ENCODE measurements at regions not wholly inside any gene's neighbourhood (a gene's known extent, or its start where the extent isn't known, plus 50 kb on each side); places are given as distances from the start of the nearest gene placed in this dataset.

DNA sequence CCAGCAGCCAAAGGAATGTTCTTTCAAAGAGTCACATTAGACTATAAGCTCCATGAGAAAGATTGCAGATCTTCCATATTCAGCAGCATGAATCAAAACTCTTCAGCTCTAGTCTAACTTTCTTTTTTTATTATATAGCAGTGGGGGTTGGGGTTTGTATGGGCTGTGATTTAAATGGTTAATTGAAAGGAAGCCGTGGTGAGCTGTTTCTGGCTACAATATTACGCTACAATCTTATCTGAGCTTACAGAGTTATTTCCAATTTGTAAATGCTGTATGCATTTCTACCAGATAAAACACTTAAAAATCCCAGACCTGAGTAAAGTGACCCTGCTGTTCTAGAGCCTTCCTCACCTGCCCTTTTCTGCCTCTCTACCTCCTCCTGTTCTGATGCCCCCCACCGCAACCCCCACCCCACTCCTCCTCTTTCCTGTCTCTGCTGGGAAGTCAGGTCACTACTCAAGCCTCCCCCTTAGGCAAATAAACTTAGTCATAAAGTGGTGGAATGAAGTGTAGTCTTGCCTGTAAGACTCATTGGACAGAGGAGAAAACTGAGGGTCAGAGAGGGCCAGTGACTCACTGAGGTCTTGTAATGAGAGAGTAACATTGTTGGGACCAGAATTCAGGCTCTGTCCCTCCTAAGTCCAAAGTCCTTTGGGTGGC, 1089.5 kb downstream of the BCL11B start:
- no peak for DNase-seq (ENCODE audit: low spot score in 2 of 2)
- no peak for FAIRE-seq

DNA sequence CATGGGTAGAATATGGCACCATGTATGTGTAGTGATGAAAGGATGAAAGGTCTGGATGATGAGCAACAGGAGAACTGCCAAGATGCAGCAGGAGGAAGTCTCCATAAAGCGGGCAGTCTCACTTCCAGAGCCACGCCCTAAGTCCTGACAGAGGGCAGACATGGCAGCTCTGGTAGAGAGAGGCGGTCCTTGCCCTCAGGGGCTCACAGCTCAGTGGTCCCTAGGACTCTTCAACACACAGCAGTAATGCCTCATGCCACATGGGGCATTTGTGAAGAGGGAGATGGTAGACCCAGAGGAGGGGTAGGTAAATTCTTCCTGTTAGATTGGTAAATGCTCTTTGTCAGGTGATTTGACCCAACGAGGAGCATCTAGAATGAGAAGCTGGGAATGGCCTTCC, 1088.4 kb downstream of the BCL11B start:
- FAIRE-seq = no peak

DNA sequence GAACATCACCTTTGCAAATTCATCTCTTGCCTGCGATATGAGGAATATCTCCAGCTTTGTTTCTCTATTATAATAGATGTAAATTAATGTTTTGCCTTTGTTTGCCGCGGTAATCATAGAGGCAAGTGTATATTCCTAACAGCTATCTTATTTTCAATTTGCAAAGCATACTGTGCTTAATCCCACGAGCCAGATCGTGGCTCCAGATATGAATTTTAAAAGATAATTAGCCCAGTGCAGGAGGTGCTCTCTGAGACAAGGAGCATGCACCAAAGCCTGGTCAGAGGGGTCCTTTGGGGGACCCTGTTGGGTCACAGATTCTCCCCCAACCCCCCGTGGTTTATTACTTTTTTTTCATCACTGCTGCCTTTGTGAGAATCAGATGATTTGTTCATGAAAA, 1087.5 kb downstream of the BCL11B start:
- FAIRE-seq (no peak), DNase-seq (ENCODE audit: low spot score in 2 of 2) (no peak)

More for the DNA sequence above, 1088.4 kb downstream of the BCL11B start:
- no peak for DNase-seq (ENCODE audit: low spot score in 2 of 2)

DNA sequence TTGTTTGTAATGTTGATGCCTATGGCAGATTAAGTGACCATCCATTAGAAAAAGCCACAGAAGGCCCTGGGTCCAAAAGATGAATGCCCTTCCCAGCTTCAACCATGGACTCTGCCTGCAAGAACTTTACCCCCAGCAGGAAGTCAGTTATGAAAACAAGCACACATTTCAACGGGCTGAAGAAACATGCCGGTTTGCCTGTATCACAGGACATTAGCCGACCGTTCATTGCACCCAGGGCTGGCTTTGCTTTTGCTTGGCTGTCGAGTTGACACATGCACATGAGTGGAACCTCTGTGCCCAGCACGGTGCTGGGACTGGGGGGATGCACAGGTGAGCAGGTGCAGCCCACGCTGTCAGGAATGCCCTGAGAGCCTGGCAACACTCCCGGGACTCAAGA, 1087.0 kb downstream of the BCL11B start:
- FAIRE-seq (no peak), DNase-seq (ENCODE audit: low spot score in 2 of 2) (no peak)

DNA sequence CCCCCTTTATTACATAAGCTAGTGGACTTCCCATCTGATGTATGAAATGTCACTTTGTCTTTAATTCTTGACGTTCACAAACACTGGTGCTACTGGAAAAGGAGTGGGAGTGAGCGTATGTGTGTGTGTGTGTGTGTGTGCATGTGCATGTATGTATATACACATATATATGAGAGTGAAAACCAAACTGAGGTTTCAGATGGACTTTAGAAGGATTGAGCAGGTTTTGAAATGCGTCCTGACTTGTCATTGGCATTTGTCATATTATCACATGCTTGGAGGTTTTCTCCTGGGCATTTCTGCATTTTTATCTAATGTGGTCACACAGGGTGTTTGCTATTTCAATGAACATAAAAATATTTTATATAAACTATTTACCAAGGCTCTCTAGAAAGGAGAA, 1085.9 kb downstream of the BCL11B start:
- no peak for FAIRE-seq
- DNase-seq (ENCODE audit: low spot score in 2 of 2) = no peak

DNA sequence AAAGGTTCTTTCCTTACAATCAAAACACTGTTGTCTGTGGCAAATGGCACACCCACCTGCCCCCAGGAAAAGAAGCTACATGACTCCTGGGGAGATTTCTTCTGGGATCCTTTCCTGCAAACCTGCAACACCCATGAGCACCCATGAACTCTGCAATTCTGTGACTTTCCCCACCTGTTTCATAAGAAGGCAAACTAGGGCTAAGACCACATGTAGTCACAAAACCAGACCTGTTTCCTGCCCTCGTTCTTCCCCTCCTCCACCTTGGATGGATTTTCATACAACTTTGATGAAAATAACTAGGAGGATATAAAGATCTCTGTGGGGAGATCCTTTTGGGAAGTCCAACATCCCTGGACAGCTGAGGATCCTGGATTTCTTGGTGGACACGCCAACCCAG, 1084.7 kb downstream of the BCL11B start:
- FAIRE-seq = no peak
- no peak for DNase-seq (ENCODE audit: low spot score in 2 of 2)

DNA sequence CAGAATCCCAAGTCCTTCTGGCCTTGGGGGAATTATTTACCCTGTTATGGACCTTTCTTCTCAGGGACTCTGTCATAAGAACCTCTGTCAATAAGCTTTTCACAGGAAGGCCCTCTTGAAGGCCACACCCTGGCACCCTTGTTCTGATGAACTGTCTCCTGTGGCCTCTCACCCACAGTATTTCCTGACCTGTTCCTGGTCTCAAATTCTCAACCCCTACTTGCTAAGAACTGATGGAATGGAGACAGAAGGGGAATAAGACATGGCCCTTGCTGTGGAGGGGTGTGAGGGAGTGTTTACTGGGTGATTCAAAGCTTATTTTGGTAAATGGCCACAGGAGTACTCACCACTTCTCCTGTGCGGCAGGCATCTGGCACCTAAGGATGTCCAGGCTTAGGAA, 1082.9 kb downstream of the BCL11B start:
- no peak for DNase-seq (ENCODE audit: low spot score in 2 of 2)
- no peak for FAIRE-seq

DNA sequence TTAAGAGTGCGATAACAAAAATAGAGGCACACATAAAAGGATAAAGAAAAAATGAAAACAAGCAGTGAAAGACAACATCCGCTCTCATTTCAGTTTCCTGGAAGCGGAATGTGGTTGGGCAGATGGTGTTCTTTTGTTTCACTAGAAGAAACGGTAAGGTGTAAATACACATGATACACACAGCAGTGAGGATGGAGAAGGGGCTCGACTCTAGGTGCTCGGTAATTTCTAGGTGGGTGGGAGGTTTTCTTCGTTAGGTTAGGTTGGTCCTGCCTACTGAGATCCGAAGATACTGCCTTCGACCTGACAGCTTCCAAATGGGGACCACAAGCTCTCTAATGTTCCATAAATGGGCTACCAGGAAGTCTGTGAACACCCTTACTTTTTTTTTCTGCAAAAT, 1082.5 kb downstream of the BCL11B start:
- FAIRE-seq (no peak), DNase-seq (ENCODE audit: low spot score in 2 of 2) (no peak)

DNA sequence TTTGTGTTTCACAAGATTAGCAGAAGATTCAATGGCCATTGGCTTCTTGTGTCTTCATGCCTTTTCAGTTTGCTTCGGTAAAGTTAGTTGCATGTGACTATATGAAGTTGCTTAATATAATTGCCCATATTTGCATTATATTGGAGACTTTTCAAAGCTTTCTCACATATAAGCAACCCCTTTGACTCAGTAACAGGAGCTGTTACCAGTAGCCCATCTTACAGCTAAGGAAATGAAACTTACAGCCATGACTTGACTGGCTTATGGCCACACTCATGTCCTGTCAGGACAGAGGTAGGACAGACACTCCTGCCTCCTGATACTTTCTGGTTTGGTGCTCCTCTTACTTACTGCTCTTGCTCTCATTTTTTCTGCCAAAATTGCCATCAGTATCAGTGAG, 1082.1 kb downstream of the BCL11B start:
- FAIRE-seq (no peak), DNase-seq (ENCODE audit: low spot score in 2 of 2) (no peak)

DNA sequence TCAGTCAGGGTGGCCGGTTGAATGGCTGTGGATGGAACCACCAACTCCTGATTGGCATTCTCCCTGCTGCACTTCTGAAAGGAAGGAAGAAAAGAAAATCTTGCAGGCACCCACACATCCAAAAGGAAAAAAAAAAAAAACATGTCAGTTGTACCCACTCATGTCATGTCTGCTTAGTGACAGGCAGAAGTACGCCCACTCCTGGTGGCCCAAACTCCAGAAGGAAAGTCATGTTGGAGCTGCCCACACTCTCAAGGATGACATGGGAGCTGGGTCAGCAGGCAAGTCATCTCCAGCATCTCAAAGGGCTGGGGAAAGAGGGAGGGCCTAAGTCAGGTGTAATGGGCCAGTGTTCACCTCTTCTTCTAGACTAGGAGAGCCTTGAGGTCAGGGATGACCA, 1079.1 kb downstream of the BCL11B start:
- FAIRE-seq (no peak), DNase-seq (ENCODE audit: low spot score in 2 of 2) (no peak)

DNA sequence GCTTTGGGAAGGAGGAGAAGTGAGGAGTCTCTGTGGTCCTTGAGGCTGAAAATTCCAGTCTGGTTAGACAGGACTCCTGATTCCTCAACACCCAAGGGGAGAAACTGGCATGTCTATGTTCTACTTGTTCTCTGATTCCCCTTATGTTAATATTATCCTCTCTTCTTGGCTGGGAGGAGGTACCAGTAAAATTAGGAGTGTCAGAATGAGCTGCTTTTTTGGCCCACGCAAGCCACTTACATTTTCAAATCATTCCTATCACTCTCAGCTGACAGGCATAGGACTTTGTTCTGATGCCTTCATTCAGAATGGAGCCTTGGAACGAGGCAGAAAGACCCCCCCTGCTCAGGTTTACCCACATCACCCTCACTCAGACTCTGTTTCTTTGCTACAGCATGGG, 1077.2 kb downstream of the BCL11B start:
- FAIRE-seq (no peak), DNase-seq (ENCODE audit: low spot score in 2 of 2) (no peak)

DNA sequence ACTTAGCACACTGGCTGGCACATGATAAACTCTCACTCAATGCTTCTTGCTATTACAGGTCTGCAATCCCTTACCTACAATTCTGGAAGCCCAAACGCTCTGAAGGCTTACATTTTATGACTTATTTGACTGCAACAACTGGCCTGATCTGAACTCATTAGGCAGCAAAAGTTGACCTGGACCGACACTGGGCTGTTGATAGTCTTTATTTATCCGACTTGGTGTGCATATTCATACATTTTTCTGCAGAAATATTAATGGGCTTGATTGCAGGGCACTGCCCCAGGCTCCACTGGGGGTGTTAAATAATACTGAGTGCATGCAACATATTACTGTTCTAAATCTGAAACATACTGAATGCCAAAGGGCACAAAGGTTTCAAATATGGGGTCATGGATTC, 1076.7 kb downstream of the BCL11B start:
- DNase-seq (ENCODE audit: low spot score in 2 of 2) = no peak
- FAIRE-seq = no peak

DNA sequence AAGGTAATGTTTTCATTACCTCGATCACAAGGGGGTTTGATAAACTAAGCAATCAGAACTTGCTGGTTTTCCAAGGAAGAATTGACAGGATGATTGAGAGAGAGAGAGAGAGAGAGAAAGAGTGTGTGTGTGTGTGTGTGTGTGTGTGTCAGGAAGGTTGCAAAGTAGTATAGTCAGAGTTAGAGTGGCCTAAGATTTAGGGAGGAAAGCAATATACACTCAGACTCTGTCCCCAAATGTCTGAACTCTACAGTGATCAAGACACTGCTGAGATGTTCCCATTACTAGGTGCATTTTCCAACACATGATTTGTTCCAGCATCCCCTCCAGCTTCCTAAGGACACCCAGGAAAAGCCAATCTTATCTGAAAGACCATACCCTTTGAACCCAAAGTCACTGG, 1074.1 kb downstream of the BCL11B start:
- FAIRE-seq (no peak), DNase-seq (ENCODE audit: low spot score in 2 of 2) (no peak)

DNA sequence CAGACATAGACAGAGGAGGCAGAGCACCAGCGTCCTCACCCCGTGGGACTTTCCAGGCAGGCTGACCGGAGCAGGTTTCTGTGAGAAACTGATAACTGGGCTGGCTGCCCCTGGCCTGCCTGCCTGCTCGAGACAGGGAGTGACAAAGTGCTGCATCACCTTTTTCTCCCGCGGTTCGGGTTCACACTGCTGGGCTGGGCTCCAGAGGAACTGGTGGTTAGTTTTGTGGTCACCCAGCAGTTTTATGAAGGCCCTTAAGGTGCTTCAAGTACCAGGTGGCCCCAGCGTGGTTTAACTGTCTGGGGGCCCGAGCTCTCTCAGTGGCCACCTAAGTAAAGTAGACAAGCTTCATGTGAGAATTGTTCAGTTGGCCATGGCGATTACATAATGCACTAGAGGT, 1073.6 kb downstream of the BCL11B start:
- no peak for DNase-seq (ENCODE audit: low spot score in 2 of 2)
- no peak for FAIRE-seq

DNA sequence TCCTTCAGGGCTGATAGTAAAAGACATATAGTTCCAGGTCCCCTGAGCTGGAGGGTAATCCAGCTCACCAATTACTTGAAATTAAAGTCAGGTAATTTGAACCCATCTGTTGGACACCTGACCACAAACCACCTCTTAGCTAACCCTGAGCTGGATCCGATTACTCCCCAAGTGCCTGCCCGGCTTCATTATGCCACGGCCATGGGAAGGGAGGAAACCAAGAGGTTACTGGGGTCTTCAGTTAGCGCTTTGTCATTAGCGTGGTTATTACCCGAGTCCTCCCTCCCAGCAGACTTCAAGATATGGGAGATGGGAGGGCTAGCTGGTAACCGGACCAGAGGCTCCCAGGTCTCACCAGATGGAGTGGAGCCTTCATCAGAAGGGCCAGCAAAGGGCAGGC, 1071.4 kb downstream of the BCL11B start:
- FAIRE-seq (no peak), DNase-seq (ENCODE audit: low spot score in 2 of 2) (no peak)

DNA sequence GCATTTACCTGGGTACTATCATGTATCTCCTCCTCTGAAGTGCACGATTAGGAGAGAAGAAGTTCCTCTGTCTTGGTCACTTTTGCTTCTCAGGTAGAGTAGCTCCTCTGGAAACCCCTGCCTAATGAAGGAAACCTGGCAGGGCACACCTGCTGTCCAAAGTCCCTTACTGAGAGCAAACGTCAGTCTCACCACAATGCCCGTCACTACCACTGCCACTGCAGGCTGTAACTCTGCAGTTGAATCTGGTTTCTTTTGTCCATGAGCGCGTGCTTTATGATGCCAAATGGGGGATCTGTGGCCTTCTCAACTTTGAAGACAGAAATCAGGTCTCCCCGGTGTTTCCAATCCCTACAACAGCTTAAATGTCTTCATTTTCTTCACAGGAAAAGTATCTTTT, 1068.6 kb downstream of the BCL11B start:
- DNase-seq (ENCODE audit: low spot score in 2 of 2) (no peak), FAIRE-seq (no peak)

DNA sequence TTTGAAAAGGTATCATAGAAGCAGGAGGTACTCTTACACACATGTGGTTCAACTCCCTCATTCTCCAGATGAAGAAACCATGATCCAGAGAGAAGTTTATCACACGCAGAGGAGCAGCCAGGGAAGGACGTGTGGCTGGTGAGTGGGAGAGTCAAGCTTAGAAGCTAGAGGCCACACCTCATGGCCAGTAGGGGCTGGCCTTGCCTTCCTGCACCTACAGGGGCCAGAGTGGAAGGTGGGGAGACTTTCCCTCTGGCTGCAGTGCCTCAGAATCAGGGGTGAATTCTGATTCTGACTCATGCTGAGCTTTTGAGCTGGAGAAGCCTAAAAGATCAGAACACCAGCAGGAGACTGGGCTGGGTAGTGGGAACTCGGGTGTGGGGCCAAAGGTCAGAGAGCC, 1067.9 kb downstream of the BCL11B start:
- DNase-seq (ENCODE audit: low spot score in 2 of 2) (no peak), FAIRE-seq (no peak)

DNA sequence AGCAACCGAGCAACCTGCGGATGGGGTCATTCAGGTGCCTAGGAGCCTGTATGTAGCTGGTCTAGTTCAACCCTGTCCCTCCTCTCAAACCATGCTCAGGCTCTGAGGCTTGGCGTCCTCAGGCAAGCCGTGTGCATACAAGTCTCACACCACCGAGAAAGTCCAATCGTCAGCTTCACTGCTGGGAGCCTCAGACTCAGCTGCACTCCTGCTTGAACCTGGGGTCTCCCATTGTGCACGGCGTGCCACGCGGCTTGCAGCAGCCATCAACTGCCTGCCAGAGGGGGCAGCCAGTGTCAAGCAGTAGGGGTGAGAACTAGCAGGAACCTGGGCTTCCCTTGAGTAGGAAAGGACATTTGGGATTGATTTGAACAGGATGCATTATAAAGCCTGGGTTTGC, 1064.6 kb downstream of the BCL11B start:
- DNase-seq (ENCODE audit: low spot score in 2 of 2) (no peak), FAIRE-seq (no peak)

DNA sequence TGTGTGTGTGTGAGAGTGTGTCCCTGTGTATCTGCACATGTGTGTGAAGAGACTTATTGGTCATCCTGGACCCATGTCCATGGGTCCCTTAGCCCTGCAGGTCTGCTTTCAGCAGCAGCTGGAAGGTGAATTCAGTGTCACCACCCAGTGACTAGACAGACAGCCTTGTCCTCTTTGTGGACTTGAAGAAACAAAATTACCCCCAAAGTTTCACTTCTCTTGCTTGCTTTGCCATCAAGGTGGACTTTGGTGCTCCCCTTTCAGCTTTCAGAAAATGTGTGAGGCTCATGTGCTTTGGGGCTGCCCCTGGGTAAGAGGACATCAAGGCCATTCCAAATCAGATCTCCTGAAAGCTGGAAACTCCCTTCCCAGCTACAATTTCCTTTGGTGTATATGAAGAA, 1063.8 kb downstream of the BCL11B start:
- no peak for DNase-seq (ENCODE audit: low spot score in 2 of 2)
- no peak for FAIRE-seq

DNA sequence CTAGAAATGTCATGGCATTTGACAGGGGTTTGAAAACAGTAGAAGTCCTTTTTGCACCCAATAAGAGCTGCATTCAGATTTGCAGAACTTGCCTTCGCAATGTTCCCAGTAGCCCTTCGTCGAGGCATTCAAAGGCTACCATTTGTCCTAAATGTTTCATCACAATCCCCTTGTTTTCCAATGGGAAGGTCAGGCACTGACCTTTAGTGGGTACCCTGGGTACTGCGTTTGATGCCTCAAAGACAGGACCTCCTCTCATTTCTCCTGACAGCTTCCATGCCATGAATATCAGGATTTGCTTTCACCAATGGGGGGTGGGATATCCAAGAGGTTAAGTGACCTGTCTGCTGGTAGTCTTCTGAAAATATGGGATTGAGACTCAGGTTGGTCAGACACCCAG, 1063.1 kb downstream of the BCL11B start:
- no peak for FAIRE-seq
- DNase-seq (ENCODE audit: low spot score in 2 of 2) = no peak

DNA sequence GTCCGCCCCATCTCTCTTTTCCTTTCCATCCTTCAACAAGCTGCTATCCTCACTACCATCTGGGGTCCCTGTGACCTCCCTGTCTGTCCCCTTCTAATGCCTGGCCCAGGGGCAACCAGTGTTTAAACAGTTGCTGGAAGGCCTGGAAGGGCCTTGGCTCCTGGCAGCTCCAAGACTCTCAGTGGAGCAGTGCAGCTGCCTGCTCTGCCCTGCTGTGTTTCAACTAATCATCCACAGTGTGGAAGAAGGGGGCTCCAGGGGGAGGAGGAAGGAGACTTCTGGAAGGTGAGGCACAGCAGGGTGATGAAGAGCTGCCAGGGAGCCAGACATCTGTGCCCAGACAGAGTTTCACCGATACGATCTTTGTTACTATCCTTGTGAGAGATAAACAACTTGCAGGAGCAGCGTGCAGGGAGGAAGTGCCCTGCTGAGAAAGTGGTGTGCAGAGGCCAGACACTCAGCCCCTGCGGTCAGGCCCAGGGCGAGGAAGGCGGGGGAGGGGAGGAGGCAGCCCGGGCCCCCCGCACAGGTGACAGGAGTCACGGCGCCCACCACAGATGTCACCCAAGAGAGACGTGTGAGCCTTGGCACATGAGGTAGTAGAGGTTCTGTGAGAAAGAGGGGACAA, 1061.8 kb downstream of the BCL11B start:
- DNase-seq (ENCODE audit: low spot score in 2 of 2) = no peak
- no peak for FAIRE-seq

DNA sequence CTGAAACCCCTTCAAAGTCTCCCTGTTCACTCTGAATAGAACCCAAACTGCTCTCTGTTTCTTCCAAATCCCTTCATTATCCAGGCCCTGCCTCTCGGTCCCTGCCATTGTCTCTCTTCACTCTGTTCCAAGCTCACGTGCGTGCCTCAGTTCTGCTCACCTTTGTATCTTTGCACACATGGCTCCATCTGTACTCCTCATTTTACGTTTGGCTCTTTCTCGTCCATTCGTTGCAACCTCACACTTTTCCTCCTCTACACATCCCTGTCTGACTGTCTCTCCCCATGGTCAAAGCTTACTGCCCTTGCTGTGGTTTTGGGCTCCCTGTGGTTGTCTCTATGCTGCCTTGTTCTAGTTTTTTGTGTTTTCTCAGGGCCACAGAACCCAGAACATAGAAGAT, 1054.5 kb downstream of the BCL11B start:
- no peak for FAIRE-seq

DNA sequence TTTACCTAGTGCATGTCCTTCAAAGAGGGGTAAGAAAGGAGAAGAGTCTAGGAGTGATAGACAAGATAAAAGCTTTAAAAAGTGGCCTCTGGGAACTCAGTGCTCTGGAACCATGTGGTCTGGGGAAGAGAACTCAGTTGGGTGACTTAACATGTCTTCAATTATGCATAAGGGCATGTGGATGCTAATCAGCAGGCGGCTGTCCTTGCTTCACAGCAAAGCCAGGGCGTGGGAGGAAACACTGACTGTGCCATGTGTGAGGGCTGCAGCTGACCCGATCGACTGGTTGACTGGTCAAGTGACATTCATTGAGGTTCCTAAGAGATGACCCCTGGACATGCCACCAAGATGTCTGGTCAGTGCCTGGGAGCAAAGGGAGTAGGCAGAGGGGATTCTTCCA, 1053.8 kb downstream of the BCL11B start:
- no peak for DNase-seq (ENCODE audit: low spot score in 2 of 2)
- FAIRE-seq = no peak

More for the DNA sequence above, 1054.5 kb downstream of the BCL11B start:
- no peak for DNase-seq (ENCODE audit: low spot score in 2 of 2)
